NCI-H146 (cell line): ENCODE measurements at regions not wholly inside any gene's neighbourhood (a gene's known extent, or its start where the extent isn't known, plus 50 kb on each side); places are given as distances from the start of the nearest gene placed in this dataset.

ENCODE experiments used
- DNase-seq: peaks from one replicate; lab custom pipeline; 2025; lab: John Stamatoyannopoulos, UW

- no peak for DNase-seq
Observed at GRCh38 chr4:123096038-123096437, 173.6 kb upstream of the NUDT6 start.

- peak; percentile 21 for DNase-seq
Observed at GRCh38 chr4:123102897-123103471, 180.6 kb upstream of the NUDT6 start.

GRCh38 chr4:123104310-123105025 is 182.1 kb upstream of the NUDT6 start:
- no peak for DNase-seq

GRCh38 chr4:123105026-123105420 is 182.6 kb upstream of the NUDT6 start:
- DNase-seq, result no peak

- no peak for DNase-seq
Observed at GRCh38 chr4:123106747-123107146, 184.3 kb upstream of the NUDT6 start.

- DNase-seq, result no peak
Observed at GRCh38 chr4:123107444-123108252, 185.3 kb upstream of the NUDT6 start.

- DNase-seq, result no peak
Observed at GRCh38 chr4:123109139-123109538, 186.7 kb upstream of the NUDT6 start.

- no peak for DNase-seq
Observed at GRCh38 chr4:123110147-123110546, 187.8 kb upstream of the NUDT6 start.

- no peak for DNase-seq
Observed at GRCh38 chr4:123110685-123111084, 188.3 kb upstream of the NUDT6 start.

GRCh38 chr4:123113155-123113554 is 190.8 kb upstream of the NUDT6 start:
- DNase-seq, result no peak

- no peak for DNase-seq
Observed at GRCh38 chr4:123114084-123114914, 191.9 kb upstream of the NUDT6 start.

GRCh38 chr4:123114915-123115756 is 192.7 kb upstream of the NUDT6 start:
- no peak for DNase-seq

GRCh38 chr4:123116412-123116811 is 194.0 kb upstream of the NUDT6 start:
- DNase-seq, result no peak

GRCh38 chr4:123120473-123120872 is 198.1 kb upstream of the NUDT6 start:
- DNase-seq, result no peak

GRCh38 chr4:123121241-123121907 is 199.0 kb upstream of the NUDT6 start:
- DNase-seq, result no peak

GRCh38 chr4:123125477-123125876 is 203.1 kb upstream of the NUDT6 start:
- no peak for DNase-seq

- no peak for DNase-seq
Observed at GRCh38 chr4:123127218-123127617, 204.8 kb upstream of the NUDT6 start.

- no peak for DNase-seq
Observed at GRCh38 chr4:123127875-123128274, 205.5 kb upstream of the NUDT6 start.

GRCh38 chr4:123133397-123134050 is 211.1 kb upstream of the NUDT6 start:
- no peak for DNase-seq

GRCh38 chr4:123144616-123145015 is 222.2 kb upstream of the NUDT6 start:
- DNase-seq, result no peak
